ENCODE measurements at regions not wholly inside any gene's neighbourhood (a gene's known extent, or its start where the extent isn't known, plus 50 kb on each side); places are given as distances from the start of the nearest gene placed in this dataset.

DNA sequence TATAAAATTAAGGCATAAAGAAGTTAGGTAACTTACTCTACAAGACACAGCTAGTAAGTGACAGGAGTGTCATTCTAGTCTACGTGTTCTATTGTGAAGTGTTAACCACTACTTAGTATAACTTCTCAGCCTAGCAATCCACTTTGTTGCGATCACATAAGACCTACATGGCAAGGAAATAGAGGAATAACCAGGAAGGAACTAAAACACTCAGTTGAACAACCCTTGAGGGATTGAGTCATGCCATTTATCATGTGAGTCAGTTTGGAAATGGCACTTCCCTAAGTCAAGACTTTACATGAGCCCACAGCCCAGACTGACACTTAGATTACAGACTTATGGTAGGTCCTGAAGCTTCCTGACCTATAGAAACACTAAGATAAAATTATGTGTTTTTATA is 279.5 kb upstream of the PCDH20 start:
- no peak for TF ChIP-seq ZFX (IDR thresholded peaks at IDR 0.05)
- TF ChIP-seq, protein P1, sequence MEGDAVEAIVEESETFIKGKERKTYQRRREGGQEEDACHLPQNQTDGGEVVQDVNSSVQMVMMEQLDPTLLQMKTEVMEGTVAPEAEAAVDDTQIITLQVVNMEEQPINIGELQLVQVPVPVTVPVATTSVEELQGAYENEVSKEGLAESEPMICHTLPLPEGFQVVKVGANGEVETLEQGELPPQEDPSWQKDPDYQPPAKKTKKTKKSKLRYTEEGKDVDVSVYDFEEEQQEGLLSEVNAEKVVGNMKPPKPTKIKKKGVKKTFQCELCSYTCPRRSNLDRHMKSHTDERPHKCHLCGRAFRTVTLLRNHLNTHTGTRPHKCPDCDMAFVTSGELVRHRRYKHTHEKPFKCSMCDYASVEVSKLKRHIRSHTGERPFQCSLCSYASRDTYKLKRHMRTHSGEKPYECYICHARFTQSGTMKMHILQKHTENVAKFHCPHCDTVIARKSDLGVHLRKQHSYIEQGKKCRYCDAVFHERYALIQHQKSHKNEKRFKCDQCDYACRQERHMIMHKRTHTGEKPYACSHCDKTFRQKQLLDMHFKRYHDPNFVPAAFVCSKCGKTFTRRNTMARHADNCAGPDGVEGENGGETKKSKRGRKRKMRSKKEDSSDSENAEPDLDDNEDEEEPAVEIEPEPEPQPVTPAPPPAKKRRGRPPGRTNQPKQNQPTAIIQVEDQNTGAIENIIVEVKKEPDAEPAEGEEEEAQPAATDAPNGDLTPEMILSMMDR (conservative IDR thresholded peaks at IDR 0.05): no peak

Data from C4-2B (cell line).